Activated B cell treated with CpG ODN at 0.5 μM for 24 hours (primary cell): ENCODE measurements at regions not wholly inside any gene's neighbourhood (a gene's known extent, or its start where the extent isn't known, plus 50 kb on each side); places are given as distances from the start of the nearest gene placed in this dataset.

Experiments used
- ATAC-seq: fragments of 200-7000 bp; cut with Tn5 transposase; one replicate; pipeline ENCODE4 v1.10.0; 2021; ENCODE audit warnings: low read depth, mild to moderate bottlenecking, moderate library complexity
- CTCF ChIA-PET: fragments of 350-600 bp; sonication (Branson Sonifier 250); formaldehyde crosslinking; loops from one replicate; lab custom pipeline; 2021; ENCODE audit warnings: antibody characterized with exemption; lab: Charles Lee
- POLR2A ChIA-PET: fragments of 350-600 bp; sonication (Branson Sonifier 250); formaldehyde crosslinking; loops from one replicate; lab custom pipeline; 2021; ENCODE audit warnings: antibody characterized with exemption; lab: Charles Lee
- DNase-seq: peaks from one replicate; pipeline ENCODE4 v3.0.0; 2022
- H3K27ac Mint-ChIP-seq: one replicate; pipeline ENCODE4 v1.8.0; 2020; ENCODE audit warnings: mixed read lengths
- H3K27me3 Mint-ChIP-seq: one replicate; pipeline ENCODE4 v1.8.0; 2021; ENCODE audit warnings: mixed read lengths
- H3K36me3 Mint-ChIP-seq: one replicate; pipeline ENCODE4 v1.8.0; 2021; ENCODE audit warnings: low read depth, mixed read lengths
- H3K4me1 Mint-ChIP-seq: one replicate; pipeline ENCODE4 v1.8.0; 2021; ENCODE audit warnings: mixed read lengths
- H3K4me3 Mint-ChIP-seq: one replicate; pipeline ENCODE4 v1.8.0; 2020; ENCODE audit warnings: mild to moderate bottlenecking, mixed read lengths
- H3K9me3 Mint-ChIP-seq: one replicate; pipeline ENCODE4 v1.8.0; 2020; ENCODE audit warnings: mixed read lengths
- CTCF ChIP-seq: fragments of 200-600 bp; IDR thresholded peaks from one replicate; pipeline ENCODE4 v1.8.0; 2022; ENCODE audit warnings: antibody characterized with exemption, mild to moderate bottlenecking
- intact Hi-C: fragments of 100-400 bp; cut with micrococcal nuclease; formaldehyde crosslinking; loops from one replicate; pipeline ENCODE4 v1.15.1; 2024

- Mint-ChIP-seq H3K9me3 (peaks cover 4% of the 10 kb centered on the region), H3K4me3 (no peak overlapping the region), H3K27ac (no peak overlapping the region), H3K27me3 (no peaks in the 10 kb centered on the region), H3K36me3 (no peaks in the 10 kb centered on the region), H3K4me1 (no peaks in the 10 kb centered on the region)
- no peak for ATAC-seq
- intact Hi-C loops, result no loop called here
- POLR2A ChIA-PET, result no interaction called here
- TF ChIP-seq CTCF, result no peak
- DNase-seq, result no peak
- CTCF ChIA-PET, result interaction anchor here (0.9 kb wide), 1 partner anchor 12 kb away, joined by 3 read pairs; no protein-coding TSS in a partner anchor
These were observed 563.2 kb downstream of the CCSER2 start for GRCh38 chr10:84891631-84892030.

- H3K4me1 Mint-ChIP-seq, result no peaks in the 10 kb centered on the region
- no peaks in the 10 kb centered on the region for H3K9me3 Mint-ChIP-seq
- no peaks in the 10 kb centered on the region for H3K36me3 Mint-ChIP-seq
These were observed 567.2 kb downstream of the CCSER2 start for GRCh38 chr10:84895541-84895940.

GRCh38 chr10:84896909-84897308 lies 568.5 kb downstream of the CCSER2 start:
- TF ChIP-seq CTCF, result no peak
- H3K27me3 Mint-ChIP-seq, result no peaks in the 10 kb centered on the region
- CTCF ChIA-PET, result no interaction called here
- no peak for ATAC-seq
- H3K4me3 Mint-ChIP-seq, result no peak overlapping the region
- no peaks in the 10 kb centered on the region for H3K36me3 Mint-ChIP-seq
- no peaks in the 10 kb centered on the region for H3K4me1 Mint-ChIP-seq
- intact Hi-C loops, result no loop called here
- H3K27ac Mint-ChIP-seq, result no peak overlapping the region
- DNase-seq, result no peak
- H3K9me3 Mint-ChIP-seq, result no peaks in the 10 kb centered on the region
- POLR2A ChIA-PET, result no interaction called here

More at GRCh38 chr10:84895541-84895940, 567.2 kb downstream of the CCSER2 start:
- intact Hi-C loops, result no loop called here
- POLR2A ChIA-PET, result no interaction called here
- ATAC-seq (no peak), DNase-seq (no peak)
- Mint-ChIP-seq H3K27ac (no peak overlapping the region), H3K4me3 (no peak overlapping the region), H3K27me3 (no peaks in the 10 kb centered on the region)
- CTCF ChIA-PET, result no interaction called here
- TF ChIP-seq CTCF, result no peak

GRCh38 chr10:84899268-84899667 lies 570.9 kb downstream of the CCSER2 start:
- H3K27me3 Mint-ChIP-seq, result no peaks in the 10 kb centered on the region
- DNase-seq (no peak), ATAC-seq (no peak)
- TF ChIP-seq CTCF, result no peak
- no peaks in the 10 kb centered on the region for H3K4me1 Mint-ChIP-seq
- intact Hi-C loops, result no loop called here
- CTCF ChIA-PET, result no interaction called here
- H3K27ac Mint-ChIP-seq, result no peak overlapping the region
- no peaks in the 10 kb centered on the region for H3K36me3 Mint-ChIP-seq
- no peak overlapping the region for H3K4me3 Mint-ChIP-seq
- POLR2A ChIA-PET, result no interaction called here
- no peaks in the 10 kb centered on the region for H3K9me3 Mint-ChIP-seq

- ChIA-PET CTCF (no interaction called here), POLR2A (no interaction called here)
- H3K9me3 Mint-ChIP-seq, result no peaks in the 10 kb centered on the region
- no peak overlapping the region for H3K4me3 Mint-ChIP-seq
- intact Hi-C loops, result no loop called here
- DNase-seq, result no peak
- H3K36me3 Mint-ChIP-seq, result no peaks in the 10 kb centered on the region
- no peaks in the 10 kb centered on the region for H3K27me3 Mint-ChIP-seq
- no peak overlapping the region for H3K27ac Mint-ChIP-seq
- no peak for TF ChIP-seq CTCF
- no peak for ATAC-seq
- no peaks in the 10 kb centered on the region for H3K4me1 Mint-ChIP-seq
These were observed 571.8 kb downstream of the CCSER2 start for GRCh38 chr10:84900141-84900540.
